SU-DHL-6 (cell line): ENCODE measurements at regions not wholly inside any gene's neighbourhood (a gene's known extent, or its start where the extent isn't known, plus 50 kb on each side); places are given as distances from the start of the nearest gene placed in this dataset.

Source experiments
- H2AFZ ChIP-seq: fragments of 200-600 bp; sonication (generic); 2 replicates; pipeline ENCODE4 v1.6.1; 2014; ENCODE audit warnings: low read depth, mild to moderate bottlenecking, moderate library complexity, mixed read lengths, antibody characterized with exemption, low read length; ENCODE audit not compliant: severe bottlenecking
- H3F3A ChIP-seq: fragments of 200-600 bp; shearing (Covaris generic); 2 replicates; pipeline ENCODE4 v1.6.0; 2016; ENCODE audit warnings: antibody characterized with exemption, mild to moderate bottlenecking; ENCODE audit not compliant: insufficient read depth
- H3K27ac ChIP-seq: fragments of 200-600 bp; sonication (generic); 2 replicates; pipeline ENCODE4 v1.5.1; 2016; ENCODE audit warnings: low read depth, mild to moderate bottlenecking, low read length, moderate library complexity, mixed read lengths
- H3K27me3 ChIP-seq: fragments of 200-600 bp; sonication (generic), shearing (Covaris generic); 2 replicates; pipeline ENCODE4 v1.6.0; 2014; ENCODE audit warnings: mild to moderate bottlenecking, low read length
- H3K36me3 ChIP-seq: fragments of 200-600 bp; sonication (generic); 2 replicates; pipeline ENCODE4 v1.6.1; 2014; ENCODE audit warnings: mild to moderate bottlenecking, low read length, mixed read lengths
- H3K4me2 ChIP-seq: fragments of 300-600, 200-600 bp; shearing (Covaris generic), sonication (generic); 2 replicates; pipeline ENCODE4 v1.6.0; 2014; ENCODE audit warnings: low read length, low read depth, mild to moderate bottlenecking; ENCODE audit not compliant: poor library complexity, severe bottlenecking
- H3K4me3 ChIP-seq: fragments of 200-600 bp; sonication (generic); 2 replicates; pipeline ENCODE4 v1.5.1; 2014; ENCODE audit warnings: antibody characterized with exemption, low read length, mild to moderate bottlenecking, mixed read lengths; ENCODE audit not compliant: insufficient read depth, poor library complexity, severe bottlenecking
- H3K79me2 ChIP-seq: fragments of 200-600 bp; sonication (generic); 2 replicates; pipeline ENCODE4 v1.6.1; 2014; ENCODE audit warnings: mild to moderate bottlenecking, low read length, moderate library complexity; ENCODE audit not compliant: insufficient read depth
- H3K9ac ChIP-seq: fragments of 200-600 bp; sonication (generic); 2 replicates; pipeline ENCODE4 v1.7.0; 2014; ENCODE audit warnings: mild to moderate bottlenecking, low read length
- H3K9me2 ChIP-seq: fragments of 200-600 bp; sonication (generic); replicated peaks from 2 replicates; pipeline ENCODE4 v1.6.1; 2014; ENCODE audit warnings: low read length; ENCODE audit not compliant: insufficient read depth
- H3K9me3 ChIP-seq: fragments of 200-600 bp; sonication (generic); 2 replicates; pipeline ENCODE4 v1.6.1; 2014; ENCODE audit warnings: low read length, mixed read lengths; ENCODE audit not compliant: insufficient read depth
- H4K20me1 ChIP-seq: fragments of 200-600 bp; sonication (generic); 2 replicates; pipeline ENCODE4 v1.6.1; 2014; ENCODE audit warnings: low read depth, mild to moderate bottlenecking, antibody characterized with exemption, low read length, moderate library complexity, mixed read lengths
- EZH2phosphoT487 ChIP-seq: fragments of 200-600 bp; sonication (generic), shearing (Covaris generic); conservative IDR thresholded peaks from 2 replicates; pipeline ENCODE4 v1.6.1; 2018; ENCODE audit warnings: mild to moderate bottlenecking, antibody characterized with exemption, low read length, moderate library complexity, mixed read lengths
- TF ChIP-seq, protein P1 (sequence below): fragments of 200-600 bp; sonication (generic); IDR thresholded peaks from one replicate; pipeline ENCODE4 v1.5.1; 2017; ENCODE audit warnings: antibody characterized with exemption, mild to moderate bottlenecking, low read length, moderate library complexity; ENCODE audit not compliant: insufficient read depth, poor library complexity, severe bottlenecking

DNA sequence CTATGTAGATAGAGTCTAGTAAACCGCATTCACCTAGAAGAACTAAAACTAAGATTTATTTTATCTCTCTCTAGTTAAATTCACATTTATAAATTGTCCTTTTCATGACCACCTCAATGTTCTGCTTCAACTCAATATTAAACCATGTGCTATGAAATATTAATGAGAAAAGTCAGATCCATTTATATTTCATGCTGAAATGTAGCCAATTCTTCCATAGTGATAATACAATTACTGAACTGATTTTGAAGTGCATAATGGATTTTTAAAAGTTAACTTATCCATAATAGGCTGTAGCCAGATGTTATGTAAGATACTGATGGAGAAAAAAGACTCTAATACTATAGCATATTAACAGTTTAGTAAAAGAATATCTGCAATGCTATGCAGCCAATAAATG, 479.7 kb upstream of the PCDH15 start:
- Histone ChIP-seq H3K9me2 (no peaks in the 10 kb centered on the region), H3K9ac (no peak overlapping the region), H3K27ac (no peak overlapping the region), H3K4me3 (no peak overlapping the region), H3K4me2 (no peak overlapping the region), H3F3A (no peaks in the 10 kb centered on the region), H2AFZ (no peak overlapping the region), H3K9me3 (no peaks in the 10 kb centered on the region), H3K79me2 (no peaks in the 10 kb centered on the region), H4K20me1 (no peaks in the 10 kb centered on the region), H3K36me3 (no peaks in the 10 kb centered on the region), H3K27me3 (no peaks in the 10 kb centered on the region)
- TF ChIP-seq EZH2phosphoT487 = no peak
- TF ChIP-seq, protein P1, sequence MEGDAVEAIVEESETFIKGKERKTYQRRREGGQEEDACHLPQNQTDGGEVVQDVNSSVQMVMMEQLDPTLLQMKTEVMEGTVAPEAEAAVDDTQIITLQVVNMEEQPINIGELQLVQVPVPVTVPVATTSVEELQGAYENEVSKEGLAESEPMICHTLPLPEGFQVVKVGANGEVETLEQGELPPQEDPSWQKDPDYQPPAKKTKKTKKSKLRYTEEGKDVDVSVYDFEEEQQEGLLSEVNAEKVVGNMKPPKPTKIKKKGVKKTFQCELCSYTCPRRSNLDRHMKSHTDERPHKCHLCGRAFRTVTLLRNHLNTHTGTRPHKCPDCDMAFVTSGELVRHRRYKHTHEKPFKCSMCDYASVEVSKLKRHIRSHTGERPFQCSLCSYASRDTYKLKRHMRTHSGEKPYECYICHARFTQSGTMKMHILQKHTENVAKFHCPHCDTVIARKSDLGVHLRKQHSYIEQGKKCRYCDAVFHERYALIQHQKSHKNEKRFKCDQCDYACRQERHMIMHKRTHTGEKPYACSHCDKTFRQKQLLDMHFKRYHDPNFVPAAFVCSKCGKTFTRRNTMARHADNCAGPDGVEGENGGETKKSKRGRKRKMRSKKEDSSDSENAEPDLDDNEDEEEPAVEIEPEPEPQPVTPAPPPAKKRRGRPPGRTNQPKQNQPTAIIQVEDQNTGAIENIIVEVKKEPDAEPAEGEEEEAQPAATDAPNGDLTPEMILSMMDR = no peak

DNA sequence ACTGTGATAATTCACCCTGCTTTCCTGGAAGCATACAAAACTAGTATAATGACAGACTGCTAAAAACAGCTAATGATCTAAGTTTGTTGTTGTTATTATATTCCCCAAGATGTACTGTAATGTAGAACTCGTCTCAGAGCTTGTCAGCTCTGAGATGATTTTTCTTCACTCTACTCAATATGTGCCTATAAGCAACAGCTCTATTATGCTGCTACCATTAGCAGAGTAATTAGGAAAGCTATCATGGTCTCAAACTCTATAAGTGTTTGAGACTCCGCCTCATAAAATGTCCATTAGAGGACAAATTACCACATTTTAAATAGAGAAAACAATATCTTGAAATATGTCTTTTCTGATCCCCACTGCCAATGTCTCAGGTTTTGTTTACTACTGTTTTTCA, 476.5 kb upstream of the PCDH15 start:
- no peak for TF ChIP-seq EZH2phosphoT487
- TF ChIP-seq, protein P1 = no peak
- no peaks in the 10 kb centered on the region for H3F3A ChIP-seq
- no peak overlapping the region for H3K4me2 ChIP-seq
- H3K36me3 ChIP-seq = no peaks in the 10 kb centered on the region
- H3K4me3 ChIP-seq = no peak overlapping the region
- no peaks in the 10 kb centered on the region for H3K9me2 ChIP-seq
- no peaks in the 10 kb centered on the region for H3K9me3 ChIP-seq
- H3K79me2 ChIP-seq = no peaks in the 10 kb centered on the region
- H3K27ac ChIP-seq = no peak overlapping the region
- H3K27me3 ChIP-seq = no peaks in the 10 kb centered on the region
- no peak overlapping the region for H3K9ac ChIP-seq
- no peaks in the 10 kb centered on the region for H4K20me1 ChIP-seq
- H2AFZ ChIP-seq = no peak overlapping the region

- Histone ChIP-seq H3K36me3 (no peaks in the 10 kb centered on the region), H3K27me3 (no peaks in the 10 kb centered on the region), H3K9me2 (no peaks in the 10 kb centered on the region), H2AFZ (no peak overlapping the region), H3K4me2 (no peak overlapping the region), H3K9ac (no peak overlapping the region), H3F3A (no peaks in the 10 kb centered on the region), H3K79me2 (no peaks in the 10 kb centered on the region), H3K4me3 (no peak overlapping the region), H3K27ac (no peak overlapping the region), H4K20me1 (no peaks in the 10 kb centered on the region), H3K9me3 (no peaks in the 10 kb centered on the region)
- TF ChIP-seq EZH2phosphoT487 = no peak
- TF ChIP-seq, protein P1 = no peak
Measured at GRCh38 chr10:55274367-55274766, 473.3 kb upstream of the PCDH15 start.

DNA sequence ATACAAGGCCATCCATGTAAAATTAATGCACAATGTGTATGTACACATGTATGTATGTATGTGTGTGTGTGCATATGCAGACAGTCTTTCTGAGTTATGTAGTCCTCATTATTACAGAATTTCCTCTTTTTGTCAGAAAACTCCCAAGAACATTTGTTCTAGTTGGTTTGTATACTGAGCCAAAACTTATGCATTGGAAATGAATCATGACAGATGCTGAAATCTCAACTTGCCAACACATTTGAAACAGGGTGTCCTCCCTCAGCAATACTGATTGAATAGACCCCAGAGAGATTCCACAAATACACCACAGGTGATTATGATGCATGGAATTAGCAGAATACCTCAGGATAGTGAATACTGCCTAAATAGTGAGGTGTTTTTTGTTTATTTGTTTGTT, 472.9 kb upstream of the PCDH15 start:
- no peak for TF ChIP-seq EZH2phosphoT487
- TF ChIP-seq, protein P1 = no peak
- Histone ChIP-seq H3K36me3 (no peaks in the 10 kb centered on the region), H3K9me2 (no peaks in the 10 kb centered on the region)

More for the DNA sequence above, 472.9 kb upstream of the PCDH15 start:
- Histone ChIP-seq H3K27me3 (no peaks in the 10 kb centered on the region), H3K79me2 (no peaks in the 10 kb centered on the region), H3K4me2 (no peak overlapping the region), H4K20me1 (no peaks in the 10 kb centered on the region), H3K9ac (no peak overlapping the region), H2AFZ (no peak overlapping the region), H3F3A (no peaks in the 10 kb centered on the region), H3K27ac (no peak overlapping the region), H3K4me3 (no peak overlapping the region), H3K9me3 (no peaks in the 10 kb centered on the region)
